ENCODE measurements at regions not wholly inside any gene's neighbourhood (a gene's known extent, or its start where the extent isn't known, plus 50 kb on each side); places are given as distances from the start of the nearest gene placed in this dataset.

- Histone ChIP-seq H3K9me3 (no peaks in the 10 kb centered on the region), H3K27me3 (no peaks in the 10 kb centered on the region), H3K4me1 (no peaks in the 10 kb centered on the region), H3K36me3 (no peaks in the 10 kb centered on the region), H3K27ac (no peak overlapping the region), H3K4me3 (no peak overlapping the region)
- DNase-seq (ENCODE audit: low spot score in 2 of 2) = no peak
- 40 to 43% methylated on average over 5 of the region's 5 CpGs for WGBS, 2 donors
- TF ChIP-seq POLR2A (IDR thresholded peaks at IDR 0.05) (no peak), EP300 (IDR thresholded peaks at IDR 0.05) (no peak)
- TF ChIP-seq, protein P1, sequence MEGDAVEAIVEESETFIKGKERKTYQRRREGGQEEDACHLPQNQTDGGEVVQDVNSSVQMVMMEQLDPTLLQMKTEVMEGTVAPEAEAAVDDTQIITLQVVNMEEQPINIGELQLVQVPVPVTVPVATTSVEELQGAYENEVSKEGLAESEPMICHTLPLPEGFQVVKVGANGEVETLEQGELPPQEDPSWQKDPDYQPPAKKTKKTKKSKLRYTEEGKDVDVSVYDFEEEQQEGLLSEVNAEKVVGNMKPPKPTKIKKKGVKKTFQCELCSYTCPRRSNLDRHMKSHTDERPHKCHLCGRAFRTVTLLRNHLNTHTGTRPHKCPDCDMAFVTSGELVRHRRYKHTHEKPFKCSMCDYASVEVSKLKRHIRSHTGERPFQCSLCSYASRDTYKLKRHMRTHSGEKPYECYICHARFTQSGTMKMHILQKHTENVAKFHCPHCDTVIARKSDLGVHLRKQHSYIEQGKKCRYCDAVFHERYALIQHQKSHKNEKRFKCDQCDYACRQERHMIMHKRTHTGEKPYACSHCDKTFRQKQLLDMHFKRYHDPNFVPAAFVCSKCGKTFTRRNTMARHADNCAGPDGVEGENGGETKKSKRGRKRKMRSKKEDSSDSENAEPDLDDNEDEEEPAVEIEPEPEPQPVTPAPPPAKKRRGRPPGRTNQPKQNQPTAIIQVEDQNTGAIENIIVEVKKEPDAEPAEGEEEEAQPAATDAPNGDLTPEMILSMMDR (IDR thresholded peaks at IDR 0.05) = peak in 3 of 5 experiments; percentile 31 to 39 (median 33)
Observed at GRCh38 chr4:12724510-12724909, 759.6 kb downstream of the RAB28 start.

- Histone ChIP-seq H3K27ac (no peak overlapping the region), H3K27me3 (no peaks in the 10 kb centered on the region), H3K4me3 (no peak overlapping the region), H3K36me3 (no peaks in the 10 kb centered on the region), H3K4me1 (no peaks in the 10 kb centered on the region), H3K9me3 (no peaks in the 10 kb centered on the region)
- DNase-seq (ENCODE audit: low spot score in 2 of 2) = no peak
- 22 to 25% methylated on average over 7 of the region's 7 CpGs for WGBS, 2 donors
- TF ChIP-seq EP300 (IDR thresholded peaks at IDR 0.05) (no peak), POLR2A (IDR thresholded peaks at IDR 0.05) (no peak)
- TF ChIP-seq, protein P1 (IDR thresholded peaks at IDR 0.05) = no peak
Observed at GRCh38 chr4:12723849-12724447, 760.2 kb downstream of the RAB28 start.

GRCh38 chr4:12716896-12717295, 767.2 kb downstream of the RAB28 start:
- 68 to 81% methylated on average over 1 of the region's 1 CpG for WGBS, 2 donors
- Histone ChIP-seq H3K4me1 (no peaks in the 10 kb centered on the region), H3K27me3 (no peaks in the 10 kb centered on the region), H3K4me3 (no peak overlapping the region), H3K36me3 (no peaks in the 10 kb centered on the region), H3K9me3 (peaks cover 0 to 2% (median 0%) of the 10 kb centered on the region in 4 donors), H3K27ac (no peak overlapping the region)
- TF ChIP-seq POLR2A (IDR thresholded peaks at IDR 0.05) (no peak), EP300 (IDR thresholded peaks at IDR 0.05) (no peak)
- TF ChIP-seq, protein P1 (IDR thresholded peaks at IDR 0.05) = no peak
- no peak for DNase-seq (ENCODE audit: low spot score in 2 of 2)

DNA sequence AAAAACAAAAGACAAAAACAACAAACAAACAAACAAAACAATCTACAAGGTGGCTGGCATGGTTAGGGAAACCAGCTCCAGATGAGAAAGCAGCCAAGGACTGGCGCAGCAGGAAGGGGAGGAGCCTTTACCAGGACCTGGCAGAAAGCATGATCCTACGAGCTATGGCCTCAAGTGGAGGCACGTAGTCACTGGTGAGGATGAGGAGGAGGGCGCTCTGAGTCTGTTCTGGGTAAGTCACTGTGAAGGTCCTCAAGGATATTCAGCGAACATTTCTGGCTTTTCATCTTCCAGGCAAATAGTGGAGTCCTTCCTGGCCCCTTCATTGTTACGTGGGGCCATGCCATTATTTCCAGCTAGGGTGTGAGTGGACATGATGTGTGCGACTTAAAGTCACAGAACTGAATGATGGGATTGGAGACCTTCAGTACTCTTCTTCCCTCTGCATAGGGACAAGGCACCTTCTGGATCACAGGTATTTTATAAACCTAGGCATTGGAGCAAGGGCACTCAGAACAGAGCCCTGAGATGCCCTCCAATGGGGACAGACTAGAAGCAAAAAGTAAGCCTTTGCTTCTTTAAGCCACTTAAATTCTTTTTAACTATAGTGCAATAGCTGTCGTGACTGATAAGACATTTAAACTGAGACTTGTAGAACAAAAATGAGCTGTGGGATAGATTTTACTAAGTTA, 771.3 kb downstream of the RAB28 start:
- no peak for DNase-seq (ENCODE audit: low spot score in 2 of 2)

More for the DNA sequence above, 771.3 kb downstream of the RAB28 start:
- Histone ChIP-seq H3K4me3 (no peak overlapping the region), H3K9me3 (peaks cover 0 to 3% (median 0%) of the 10 kb centered on the region in 4 donors), H3K36me3 (no peaks in the 10 kb centered on the region), H3K27me3 (no peaks in the 10 kb centered on the region), H3K27ac (no peak overlapping the region), H3K4me1 (no peaks in the 10 kb centered on the region)
- 82 to 84% methylated on average over 8 of the region's 8 CpGs for WGBS, 2 donors
- TF ChIP-seq POLR2A (IDR thresholded peaks at IDR 0.05) = no peak
- no peak for TF ChIP-seq EP300 (IDR thresholded peaks at IDR 0.05)
- TF ChIP-seq, protein P1 (IDR thresholded peaks at IDR 0.05) = no peak

Measured in tibial nerve (tissue), 4 donors.